GM18907 (cell line): ENCODE measurements at regions not wholly inside any gene's neighbourhood (a gene's known extent, or its start where the extent isn't known, plus 50 kb on each side); places are given as distances from the start of the nearest gene placed in this dataset.

Source experiments
- ATAC-seq: cut with Tn5 transposase; IDR thresholded peaks from one replicate; pipeline ENCODE4 v1.9.1; 2021; ENCODE audit warnings: mild to moderate bottlenecking, moderate library complexity; ENCODE audit not compliant: unreplicated experiment

- no peak for ATAC-seq
Observed at GRCh38 chr14:34072401-34072800, 121.5 kb upstream of the EGLN3 start.

- no peak for ATAC-seq
Observed at GRCh38 chr14:34070917-34071407, 120.1 kb upstream of the EGLN3 start.

- no peak for ATAC-seq
Observed at GRCh38 chr14:34069854-34070582, 119.1 kb upstream of the EGLN3 start.

- ATAC-seq: no peak
Observed at GRCh38 chr14:34067587-34067986, 116.7 kb upstream of the EGLN3 start.

- ATAC-seq: no peak
Observed at GRCh38 chr14:34065690-34066391, 115.0 kb upstream of the EGLN3 start.

- no peak for ATAC-seq
Observed at GRCh38 chr14:34065236-34065635, 114.4 kb upstream of the EGLN3 start.

- ATAC-seq: no peak
Observed at GRCh38 chr14:34064349-34064748, 113.5 kb upstream of the EGLN3 start.

GRCh38 chr14:34063470-34064164 is 112.7 kb upstream of the EGLN3 start:
- ATAC-seq: no peak

GRCh38 chr14:34063042-34063441 is 112.2 kb upstream of the EGLN3 start:
- ATAC-seq: no peak

- no peak for ATAC-seq
Observed at GRCh38 chr14:34062353-34062973, 111.6 kb upstream of the EGLN3 start.

GRCh38 chr14:34060651-34060999 is 109.8 kb upstream of the EGLN3 start:
- peak; percentile 29 for ATAC-seq

- peak; percentile 83 for ATAC-seq
Observed at GRCh38 chr14:34059925-34060650, 109.2 kb upstream of the EGLN3 start.

- no peak for ATAC-seq
Observed at GRCh38 chr14:34059037-34059924, 108.4 kb upstream of the EGLN3 start.

- no peak for ATAC-seq
Observed at GRCh38 chr14:34058510-34058909, 107.6 kb upstream of the EGLN3 start.

- no peak for ATAC-seq
Observed at GRCh38 chr14:34056046-34056445, 105.2 kb upstream of the EGLN3 start.

GRCh38 chr14:34055157-34055950 is 104.5 kb upstream of the EGLN3 start:
- no peak for ATAC-seq

GRCh38 chr14:34053666-34054065 is 102.8 kb upstream of the EGLN3 start:
- no peak for ATAC-seq

- no peak for ATAC-seq
Observed at GRCh38 chr14:34052658-34053014, 101.8 kb upstream of the EGLN3 start.
